H1 (cell line): ENCODE measurements at regions not wholly inside any gene's neighbourhood (a gene's known extent, or its start where the extent isn't known, plus 50 kb on each side); places are given as distances from the start of the nearest gene placed in this dataset.

ENCODE experiments used
- CHD2 ChIP-seq: IDR thresholded peaks from 2 replicates; pipeline ENCODE4 v1.6.1; 2012; ENCODE audit warnings: low read length, improper control_type of control experiment
- EP300 ChIP-seq, 2 experiments: IDR thresholded peaks; 1 replicate in 1 of 2; 2 replicates in 1 of 2; pipeline ENCODE4 v1.6.1; 2011 to 2012; ENCODE audit warnings: low read depth in 2 of 2, low read length in 2 of 2, mild to moderate bottlenecking in 2 of 2, borderline replicate concordance in 1 of 2, inconsistent platforms in 1 of 2, moderate library complexity in 1 of 2
- EZH2 ChIP-seq: fragments of 200-600 bp; sonication (generic); IDR thresholded peaks from 2 replicates; pipeline ENCODE4 v1.7.1; 2012; ENCODE audit warnings: low read depth, mild to moderate bottlenecking, moderate library complexity, low read length, inconsistent platforms; ENCODE audit not compliant: severe bottlenecking
- MAFK ChIP-seq: IDR thresholded peaks from 2 replicates; pipeline ENCODE4 v1.6.1; 2012; ENCODE audit warnings: low read depth, mild to moderate bottlenecking, improper control_type of control experiment, low read length
- POLR2AphosphoS5 ChIP-seq: IDR thresholded peaks from 2 replicates; pipeline ENCODE4 v1.6.1; 2011; ENCODE audit warnings: low read depth, low read length
- RAD21 ChIP-seq, 2 experiments: IDR thresholded peaks in 1 of 2; conservative IDR thresholded peaks in 1 of 2; 2 replicates each; pipeline ENCODE4 v1.6.1; 2011; ENCODE audit warnings: low read depth in 2 of 2, low read length in 2 of 2, improper control_type of control experiment in 1 of 2, inconsistent platforms in 1 of 2, mild to moderate bottlenecking in 1 of 2, moderate library complexity in 1 of 2
- RXRA ChIP-seq: IDR thresholded peaks from 2 replicates; pipeline ENCODE4 v1.6.1; 2011; ENCODE audit warnings: low read depth, mild to moderate bottlenecking, low read length, moderate library complexity; ENCODE audit not compliant: insufficient read depth
- TAF1 ChIP-seq: IDR thresholded peaks from 2 replicates; pipeline ENCODE4 v1.6.1; 2011; ENCODE audit warnings: mild to moderate bottlenecking, low read depth, low read length
- YY1 ChIP-seq: IDR thresholded peaks from 2 replicates; pipeline ENCODE4 v1.6.1; 2011; ENCODE audit warnings: low read depth, mild to moderate bottlenecking, low read length
- ZNF274 ChIP-seq: IDR thresholded peaks from 2 replicates; pipeline ENCODE4 v1.7.0; 2012; ENCODE audit warnings: low read length, borderline replicate concordance; ENCODE audit errors: extremely low read depth
- TF ChIP-seq, protein P1 (sequence below): IDR thresholded peaks from 2 replicates; pipeline ENCODE4 v1.6.1; 2012; ENCODE audit warnings: inconsistent platforms
- TF ChIP-seq, protein P2 (sequence below), 3 experiments: IDR thresholded peaks; 1 replicate in 2 of 3; 2 replicates in 1 of 3; pipeline versions ENCODE4 v1.5.1 to v1.6.1; 2011; ENCODE audit warnings: low read length in 3 of 3, mild to moderate bottlenecking in 3 of 3, inconsistent platforms in 2 of 3, low read depth in 1 of 3, moderate library complexity in 1 of 3; ENCODE audit not compliant: insufficient read depth in 1 of 3; ENCODE audit errors: control extremely low read depth in 1 of 3

DNA sequence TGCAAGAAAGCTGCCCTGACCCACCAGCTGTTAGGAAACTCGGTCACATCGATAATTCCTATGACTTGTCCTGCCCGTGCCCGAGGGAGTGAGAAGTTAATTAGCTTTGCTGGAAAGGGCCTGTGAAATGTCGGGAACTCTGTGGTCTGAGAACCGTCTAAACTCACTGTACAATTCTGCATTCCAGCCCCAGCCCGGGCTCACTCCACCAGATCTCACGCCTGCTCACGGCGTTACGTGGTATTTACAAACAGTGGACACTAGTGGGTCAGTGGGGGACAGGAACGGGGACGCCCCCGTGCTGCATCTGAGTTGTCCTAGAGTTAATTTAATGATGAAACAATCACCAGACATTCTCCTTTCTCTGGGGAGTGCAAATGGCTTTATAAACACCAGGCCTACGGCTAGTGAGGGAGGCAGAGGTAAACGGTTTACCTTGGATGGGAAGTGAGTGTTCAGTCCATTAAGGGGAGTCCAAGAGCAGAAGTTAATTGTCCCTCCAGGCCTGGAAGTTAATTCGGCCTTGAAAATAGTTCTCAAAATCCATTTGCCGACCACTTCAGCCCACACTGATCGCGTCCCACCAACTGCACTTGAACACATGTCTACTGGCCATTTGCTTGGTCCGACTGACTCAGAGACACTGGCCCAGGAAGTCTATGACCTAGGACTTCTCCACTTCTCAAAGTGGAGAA is 93.5 kb upstream of the MED13L start:
- TF ChIP-seq ZNF274: no peak
- TF ChIP-seq, protein P1, sequence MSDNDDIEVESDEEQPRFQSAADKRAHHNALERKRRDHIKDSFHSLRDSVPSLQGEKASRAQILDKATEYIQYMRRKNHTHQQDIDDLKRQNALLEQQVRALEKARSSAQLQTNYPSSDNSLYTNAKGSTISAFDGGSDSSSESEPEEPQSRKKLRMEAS: no peak
- TF ChIP-seq CHD2: no peak
- no peak for TF ChIP-seq POLR2AphosphoS5
- TF ChIP-seq RAD21 (IDR thresholded peaks at IDR 0.05 in 1 of 2, conservative IDR thresholded peaks at IDR 0.05 in 1 of 2; ENCODE audit: low read depth in 2 of 2, low read length in 2 of 2): no peak
- TF ChIP-seq, protein P2, sequence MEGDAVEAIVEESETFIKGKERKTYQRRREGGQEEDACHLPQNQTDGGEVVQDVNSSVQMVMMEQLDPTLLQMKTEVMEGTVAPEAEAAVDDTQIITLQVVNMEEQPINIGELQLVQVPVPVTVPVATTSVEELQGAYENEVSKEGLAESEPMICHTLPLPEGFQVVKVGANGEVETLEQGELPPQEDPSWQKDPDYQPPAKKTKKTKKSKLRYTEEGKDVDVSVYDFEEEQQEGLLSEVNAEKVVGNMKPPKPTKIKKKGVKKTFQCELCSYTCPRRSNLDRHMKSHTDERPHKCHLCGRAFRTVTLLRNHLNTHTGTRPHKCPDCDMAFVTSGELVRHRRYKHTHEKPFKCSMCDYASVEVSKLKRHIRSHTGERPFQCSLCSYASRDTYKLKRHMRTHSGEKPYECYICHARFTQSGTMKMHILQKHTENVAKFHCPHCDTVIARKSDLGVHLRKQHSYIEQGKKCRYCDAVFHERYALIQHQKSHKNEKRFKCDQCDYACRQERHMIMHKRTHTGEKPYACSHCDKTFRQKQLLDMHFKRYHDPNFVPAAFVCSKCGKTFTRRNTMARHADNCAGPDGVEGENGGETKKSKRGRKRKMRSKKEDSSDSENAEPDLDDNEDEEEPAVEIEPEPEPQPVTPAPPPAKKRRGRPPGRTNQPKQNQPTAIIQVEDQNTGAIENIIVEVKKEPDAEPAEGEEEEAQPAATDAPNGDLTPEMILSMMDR (IDR thresholded peaks at IDR 0.05; ENCODE audit: control extremely low read depth in 1 of 3, insufficient read depth in 1 of 3, low read depth in 1 of 3, low read length in 3 of 3): no peak
- no peak for TF ChIP-seq MAFK
- no peak for TF ChIP-seq EZH2
- no peak for TF ChIP-seq TAF1
- no peak for TF ChIP-seq EP300 (IDR thresholded peaks at IDR 0.05; ENCODE audit: borderline replicate concordance in 1 of 2, low read depth in 2 of 2, low read length in 2 of 2)
- TF ChIP-seq RXRA: no peak
- TF ChIP-seq YY1: no peak
